ENCODE measurements at regions not wholly inside any gene's neighbourhood (a gene's known extent, or its start where the extent isn't known, plus 50 kb on each side); places are given as distances from the start of the nearest gene placed in this dataset.
A peak's percentile ranks its signal among the peaks of the same experiment; 100 is the strongest.

DNA sequence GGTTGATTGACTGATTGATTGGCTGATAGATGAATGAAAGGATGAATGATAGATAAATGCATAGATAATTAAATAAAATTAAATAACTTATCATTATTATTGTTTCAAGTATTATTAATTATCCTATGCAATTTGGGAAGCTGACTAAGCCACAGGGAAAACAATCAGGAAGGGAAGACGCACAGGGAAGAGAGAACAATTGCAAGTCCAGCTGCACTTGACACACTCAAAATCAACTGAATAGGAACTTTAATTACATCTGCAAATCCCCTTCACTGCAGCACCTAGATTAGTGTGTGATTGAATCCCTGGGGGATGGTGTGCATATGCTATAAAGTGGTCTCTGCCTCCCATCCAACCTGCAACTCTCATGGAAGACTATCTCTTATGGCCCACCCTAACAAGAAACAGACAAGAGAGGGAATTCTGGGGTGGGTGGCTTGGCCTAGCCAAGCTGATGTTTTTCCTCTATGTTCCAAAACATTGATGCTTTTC lies 161.1 kb upstream of the FGGY start:
- no peak overlapping the region for H3K4me3 ChIP-seq (replicated peaks in 1 of 2; ENCODE audit: low read depth in 2 of 2, low read length in 2 of 2)

GRCh38 chr1:59136541-59137275 lies 160.2 kb upstream of the FGGY start:
- no peak overlapping the region for H3K4me3 ChIP-seq (replicated peaks in 1 of 2; ENCODE audit: low read depth in 2 of 2, low read length in 2 of 2)
- DNase-seq (ENCODE audit: low read depth in 2 of 2) = peak; percentile 29 to 60
- TF ChIP-seq CTCF (IDR thresholded peaks at IDR 0.05; ENCODE audit: low read depth, low read length) = no peak

More for the DNA sequence above, 161.1 kb upstream of the FGGY start:
- DNase-seq (ENCODE audit: low read depth in 2 of 2) = no peak
- no peak for TF ChIP-seq CTCF (IDR thresholded peaks at IDR 0.05; ENCODE audit: low read depth, low read length)

GRCh38 chr1:59137276-59137615 lies 159.6 kb upstream of the FGGY start:
- TF ChIP-seq CTCF (IDR thresholded peaks at IDR 0.05; ENCODE audit: low read depth, low read length) = no peak
- no peak for DNase-seq (ENCODE audit: low read depth in 2 of 2)
- no peak overlapping the region for H3K4me3 ChIP-seq (replicated peaks in 1 of 2; ENCODE audit: low read depth in 2 of 2, low read length in 2 of 2)

DNA sequence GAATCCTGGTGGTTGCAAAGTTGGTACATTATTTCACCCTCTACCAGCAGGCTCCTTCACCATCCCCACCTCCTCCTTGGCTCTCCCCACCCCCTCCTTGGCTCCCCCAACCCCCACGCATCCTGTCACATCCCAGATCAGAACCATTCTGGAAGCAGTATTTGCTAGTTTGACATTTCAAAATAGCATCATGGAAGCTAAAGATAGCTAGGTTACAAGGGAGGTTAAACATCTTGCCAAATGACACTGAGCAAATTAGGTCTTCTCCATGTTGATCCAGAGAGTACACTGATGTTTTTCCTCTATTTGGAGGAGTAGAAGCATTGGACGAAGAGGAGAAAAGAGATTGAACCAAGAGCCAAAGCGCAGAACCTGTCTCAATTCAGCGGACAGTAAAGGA lies 158.9 kb upstream of the FGGY start:
- DNase-seq (ENCODE audit: low read depth in 2 of 2) = no peak
- TF ChIP-seq CTCF (IDR thresholded peaks at IDR 0.05; ENCODE audit: low read depth, low read length) = no peak
- no peak overlapping the region for H3K4me3 ChIP-seq (replicated peaks in 1 of 2; ENCODE audit: low read depth in 2 of 2, low read length in 2 of 2)

- H3K4me3 ChIP-seq (replicated peaks in 1 of 2; ENCODE audit: low read depth in 2 of 2, low read length in 2 of 2) = no peak overlapping the region
- TF ChIP-seq CTCF (IDR thresholded peaks at IDR 0.05; ENCODE audit: low read depth, low read length) = no peak
- DNase-seq (ENCODE audit: low read depth in 2 of 2) = peak in 1 of 2 donors; percentile 39
Measured at GRCh38 chr1:59138402-59138801, 158.5 kb upstream of the FGGY start.

DNA sequence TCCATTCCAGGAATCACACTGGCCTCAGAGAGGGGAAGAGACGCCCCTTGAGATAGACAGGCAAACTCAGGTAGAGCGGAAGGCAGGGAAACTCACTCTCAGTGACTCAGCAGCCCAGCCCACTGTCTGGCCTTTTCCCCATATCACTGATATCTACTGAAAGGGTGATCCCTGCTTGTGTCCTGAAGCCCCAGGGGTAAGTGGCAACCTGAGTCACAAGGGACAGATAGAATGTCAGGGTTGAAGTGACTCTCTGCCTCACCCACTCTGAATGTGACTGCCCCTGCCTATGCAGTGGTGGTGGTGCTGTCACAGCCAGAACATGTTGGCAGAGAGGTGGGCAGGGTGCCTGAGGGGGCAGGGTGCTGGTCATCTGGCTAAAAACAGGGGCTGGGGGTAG lies 157.5 kb upstream of the FGGY start:
- DNase-seq (ENCODE audit: low read depth in 2 of 2) = no peak
- no peak overlapping the region for H3K4me3 ChIP-seq (replicated peaks in 1 of 2; ENCODE audit: low read depth in 2 of 2, low read length in 2 of 2)
- TF ChIP-seq CTCF (IDR thresholded peaks at IDR 0.05; ENCODE audit: low read depth, low read length) = no peak

Data from cardiac fibroblast (primary cell).